NCI-H1694 treated with DMSO at 0.1 percent for 48 hours (cell line): ENCODE measurements at regions not wholly inside any gene's neighbourhood (a gene's known extent, or its start where the extent isn't known, plus 50 kb on each side); places are given as distances from the start of the nearest gene placed in this dataset.

ENCODE experiments used
- DNase-seq: peaks from one replicate; lab custom pipeline; 2025; lab: John Stamatoyannopoulos, UW

DNA sequence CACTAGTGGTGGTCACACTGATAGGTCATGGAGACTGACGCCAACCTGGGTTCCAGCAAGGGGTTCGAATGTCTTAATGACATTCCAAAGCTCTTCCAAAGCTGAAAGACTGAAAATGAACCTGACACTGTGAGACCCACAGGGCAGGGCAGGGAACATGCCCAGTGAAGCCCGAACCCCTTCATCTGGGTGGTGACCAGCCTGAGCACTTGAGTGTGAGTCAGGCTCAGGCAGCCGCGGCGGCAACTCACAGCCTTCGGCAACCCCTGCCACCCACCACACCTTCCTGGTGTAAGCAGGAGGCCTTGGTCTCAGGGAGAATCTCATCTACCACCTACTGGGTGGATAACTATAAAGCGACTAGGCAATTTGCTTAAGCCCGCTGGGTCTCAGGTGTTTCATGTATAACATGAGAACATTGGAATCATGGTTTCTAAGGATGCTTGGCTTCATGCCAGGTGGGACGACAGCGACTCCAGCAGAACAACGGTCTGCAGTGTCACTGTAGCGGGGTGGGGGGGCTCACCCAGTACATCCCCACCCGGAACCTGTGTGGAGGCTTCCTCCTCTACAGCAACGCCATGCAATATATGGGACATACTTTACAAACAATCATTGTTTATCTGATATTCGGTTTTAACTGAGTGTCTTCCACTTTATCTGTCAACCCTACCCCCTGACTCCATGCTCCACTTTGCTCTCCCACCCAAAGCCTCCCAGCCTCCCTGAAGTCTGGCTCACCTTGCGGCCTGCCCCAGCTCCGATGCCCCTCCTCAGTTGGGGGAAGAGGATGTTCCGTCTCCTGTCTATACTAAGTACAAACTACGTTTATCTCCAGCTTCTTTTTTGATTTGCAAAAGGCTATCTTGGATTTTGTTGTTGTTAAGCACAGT, 125.0 kb upstream of the MEF2A start:
- DNase-seq = no peak

GRCh38 chr15:99441444-99441800, 124.4 kb upstream of the MEF2A start:
- DNase-seq = no peak

- DNase-seq = no peak
These were observed 123.9 kb upstream of the MEF2A start for GRCh38 chr15:99441871-99442251.

DNA sequence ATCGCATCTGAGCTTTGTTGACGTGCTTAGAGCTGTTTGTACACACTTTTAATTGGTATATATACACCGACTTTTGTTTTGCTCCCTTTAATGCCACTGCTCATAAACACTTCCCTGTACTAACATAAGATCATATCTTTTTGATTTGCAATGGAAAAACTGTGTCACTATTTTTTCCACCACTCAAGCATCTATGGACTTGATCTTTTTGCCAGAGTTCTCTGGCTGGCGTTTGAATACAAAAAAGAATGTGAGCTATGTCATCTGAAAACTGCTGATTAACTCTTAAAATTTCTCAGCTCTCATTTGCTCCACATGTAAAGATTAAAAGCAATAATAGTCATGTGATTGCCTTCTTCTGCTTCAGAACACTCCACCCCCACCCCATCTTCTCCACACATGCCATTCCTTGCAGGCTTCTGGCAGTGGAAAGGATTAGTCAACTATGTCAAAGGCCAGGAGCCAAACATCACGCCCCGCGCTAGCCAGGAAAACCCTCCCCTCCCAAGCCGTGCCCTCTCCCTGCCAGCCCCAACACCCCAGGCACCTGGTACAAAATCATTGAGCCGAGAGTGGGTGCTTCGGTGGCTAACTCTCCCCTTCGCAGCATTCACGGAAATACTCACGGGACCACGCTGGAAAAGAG, 123.4 kb upstream of the MEF2A start:
- no peak for DNase-seq

- DNase-seq = no peak
These were observed 122.6 kb upstream of the MEF2A start for GRCh38 chr15:99443056-99443756.

GRCh38 chr15:99443768-99444446, 121.9 kb upstream of the MEF2A start:
- no peak for DNase-seq

- no peak for DNase-seq
These were observed 120.4 kb upstream of the MEF2A start for GRCh38 chr15:99445272-99445850.

- no peak for DNase-seq
These were observed 119.0 kb upstream of the MEF2A start for GRCh38 chr15:99446565-99447496.

- DNase-seq = no peak
These were observed 118.0 kb upstream of the MEF2A start for GRCh38 chr15:99447497-99448371.

- DNase-seq = no peak
These were observed 116.3 kb upstream of the MEF2A start for GRCh38 chr15:99449514-99449913.

DNA sequence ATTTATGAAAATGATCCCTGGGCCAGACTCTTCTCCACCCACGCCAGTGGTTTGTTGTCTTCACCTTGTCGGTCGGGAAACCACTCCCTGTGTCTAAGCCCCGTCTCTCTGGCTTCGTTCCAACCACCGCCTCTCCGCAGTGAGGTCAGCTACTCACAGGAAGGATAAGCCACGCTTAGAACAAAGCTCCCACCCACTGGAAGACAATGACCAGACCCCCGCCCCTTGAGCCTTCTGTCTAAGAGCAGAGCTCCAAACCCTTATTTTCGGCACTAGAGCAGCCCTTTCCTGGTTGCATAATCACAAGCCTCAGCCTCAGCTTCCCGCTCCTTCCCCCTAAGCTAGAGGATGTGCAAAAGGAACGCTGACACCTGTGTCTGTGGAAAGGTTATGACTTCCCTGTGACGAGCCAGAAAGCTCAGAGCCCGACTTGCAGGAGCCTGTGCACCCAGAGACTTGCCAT, 114.9 kb upstream of the MEF2A start:
- no peak for DNase-seq

- DNase-seq = no peak
These were observed 114.3 kb upstream of the MEF2A start for GRCh38 chr15:99451484-99451883.

- DNase-seq = no peak
These were observed 113.8 kb upstream of the MEF2A start for GRCh38 chr15:99452010-99452409.

DNA sequence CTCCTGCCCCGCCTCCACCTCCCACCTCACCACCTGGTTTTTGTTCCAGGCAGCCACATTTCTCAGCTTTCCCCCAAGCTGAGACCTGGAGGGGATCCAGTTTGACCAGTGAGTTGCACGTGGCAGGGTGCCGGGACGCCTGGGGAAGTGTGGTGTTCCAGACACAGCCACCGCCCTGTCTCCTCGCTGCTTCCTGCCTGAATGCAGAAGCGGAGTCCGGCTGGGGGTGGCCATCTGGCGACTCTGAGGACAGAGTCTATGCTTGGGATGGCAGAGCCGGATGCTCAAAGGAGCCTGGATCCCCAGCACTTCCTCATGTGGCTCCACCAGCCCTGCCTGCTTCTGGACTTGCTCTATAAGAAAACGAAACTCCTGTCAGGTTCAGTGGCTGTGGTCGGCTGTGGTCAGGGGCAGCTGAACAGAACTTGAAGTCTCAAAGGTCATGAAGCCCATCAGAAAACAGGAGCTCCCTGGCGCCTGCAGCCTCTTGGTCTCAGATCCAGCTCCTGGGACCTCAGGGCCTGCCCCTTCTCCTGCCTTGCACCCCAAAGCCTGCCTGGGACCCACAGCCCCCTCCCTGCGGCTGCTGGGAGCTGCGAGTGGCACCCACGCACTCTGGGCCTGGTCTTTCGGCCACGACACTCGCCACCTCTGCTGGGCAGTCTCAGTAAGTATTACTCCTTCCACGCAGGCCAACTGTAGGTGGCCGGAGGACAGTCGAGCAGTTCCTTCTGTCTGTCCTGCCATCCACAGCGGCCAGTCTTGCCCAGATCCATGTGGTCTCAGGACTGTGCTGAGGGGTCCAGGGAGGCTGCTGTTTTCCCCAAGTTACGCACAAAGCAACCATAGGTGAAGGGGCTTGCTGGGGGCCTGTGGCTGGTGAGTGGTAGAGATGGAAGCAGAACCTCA, 112.8 kb upstream of the MEF2A start:
- DNase-seq = no peak

- DNase-seq = no peak
These were observed 112.2 kb upstream of the MEF2A start for GRCh38 chr15:99453637-99454030.

DNA sequence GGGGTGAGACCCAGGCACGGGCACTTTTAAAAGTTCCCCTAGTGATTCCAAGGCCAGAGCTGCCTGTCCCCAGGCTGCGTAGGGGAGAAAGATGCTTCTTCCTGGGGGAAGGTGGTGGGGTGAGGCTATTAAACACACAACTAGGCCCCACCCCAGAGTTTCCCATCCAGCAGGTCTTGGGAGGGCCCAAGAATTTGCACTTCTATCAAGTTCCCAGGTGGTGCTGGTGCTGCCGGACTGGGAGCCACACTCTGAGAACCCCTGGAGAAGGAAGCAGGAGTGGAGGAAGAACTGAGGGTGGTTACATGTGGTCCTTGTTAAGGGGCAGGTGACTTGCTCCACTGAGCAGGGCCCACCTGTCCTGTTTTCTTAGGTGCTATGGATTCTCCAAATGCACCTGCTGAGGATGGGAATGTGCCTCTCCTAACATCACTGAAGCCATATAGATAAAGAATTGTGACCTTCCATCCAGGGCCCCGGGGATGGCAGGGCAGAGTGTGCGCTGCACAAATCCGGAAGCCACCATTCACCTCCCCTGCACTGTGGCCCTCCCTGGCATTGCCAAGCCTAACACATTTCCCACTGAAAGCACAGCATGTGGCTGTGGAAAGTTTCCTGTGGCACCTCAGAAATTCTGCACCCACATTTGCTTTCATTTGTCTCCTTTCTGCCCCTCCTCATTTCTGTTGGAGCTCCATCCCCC, 111.5 kb upstream of the MEF2A start:
- no peak for DNase-seq

- DNase-seq = no peak
These were observed 110.6 kb upstream of the MEF2A start for GRCh38 chr15:99454941-99455788.
